ENCODE measurements at regions not wholly inside any gene's neighbourhood (a gene's known extent, or its start where the extent isn't known, plus 50 kb on each side); places are given as distances from the start of the nearest gene placed in this dataset.

DNA sequence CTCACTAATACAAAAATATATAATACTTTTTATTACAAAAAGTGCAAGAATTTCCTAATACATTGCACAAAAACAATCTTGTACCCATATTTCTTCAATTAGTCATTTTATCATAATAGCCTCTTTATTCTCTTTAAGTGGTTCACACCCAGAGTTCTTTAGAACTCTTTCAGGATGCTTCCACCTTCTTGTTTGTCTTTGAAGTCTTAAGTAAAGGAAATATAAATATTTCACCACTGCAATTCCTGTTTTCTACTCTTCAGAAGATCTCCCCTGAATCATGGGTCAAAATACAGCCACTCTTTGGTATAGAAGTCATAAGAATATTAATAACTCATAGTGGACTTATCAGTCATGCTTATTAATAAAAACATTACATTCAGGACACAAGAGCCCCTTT, 293.0 kb downstream of the ATPSCKMT start:
- H3K4me3 ChIP-seq (ENCODE audit: control extremely low read depth in 1 of 5, extremely low read depth in 1 of 5, insufficient read depth in 1 of 5, low read depth in 2 of 5, low read length in 4 of 5): no peak overlapping the region
- H3K27me3 ChIP-seq (replicated peaks in 1 of 4; ENCODE audit: control extremely low read depth in 1 of 4, control insufficient read depth in 3 of 4, insufficient read depth in 4 of 4, low read length in 3 of 4): no peaks in the 10 kb centered on the region
- DNase-seq (no peak), ATAC-seq (ENCODE audit: low read depth) (no peak)
- ChIA-PET CTCF (no interaction called here), POLR2A (no interaction called here)
- intact Hi-C loops (cut with micrococcal nuclease): no loop called here
- no peak overlapping the region for H3K27ac Mint-ChIP-seq
- no peaks in the 10 kb centered on the region for H4K20me1 ChIP-seq (ENCODE audit: control insufficient read depth, insufficient read depth, low read length, poor library complexity, severe bottlenecking)
- H3K9me3 Mint-ChIP-seq (ENCODE audit: insufficient read depth): peaks cover 3% of the 10 kb centered on the region
- no peaks in the 10 kb centered on the region for H3K4me1 Mint-ChIP-seq
- H3K4me1 ChIP-seq (ENCODE audit: control insufficient read depth in 2 of 2, insufficient read depth in 2 of 2, low read length in 2 of 2): no peaks in the 10 kb centered on the region
- no peak overlapping the region for H2AFZ ChIP-seq (ENCODE audit: insufficient read depth, low read depth, low read length, poor library complexity, severe bottlenecking)
- no peak overlapping the region for H3K4me3 Mint-ChIP-seq
- no peaks in the 10 kb centered on the region for H3K9me3 ChIP-seq (ENCODE audit: control extremely low read depth in 1 of 3, control insufficient read depth in 2 of 3, insufficient read depth in 1 of 3, low read length in 2 of 3)
- no peaks in the 10 kb centered on the region for H3K79me2 ChIP-seq (ENCODE audit: control insufficient read depth, insufficient read depth, low read length)
- no peak overlapping the region for H3K4me2 ChIP-seq (replicated peaks; ENCODE audit: low read depth, low read length, poor library complexity, severe bottlenecking)
- no peaks in the 10 kb centered on the region for H3K36me3 ChIP-seq (replicated peaks in 1 of 2; ENCODE audit: control extremely low read depth in 1 of 2, control insufficient read depth in 1 of 2, extremely low read depth in 1 of 2, insufficient read depth in 2 of 2, low read length in 1 of 2)
- TF ChIP-seq, protein P1, sequence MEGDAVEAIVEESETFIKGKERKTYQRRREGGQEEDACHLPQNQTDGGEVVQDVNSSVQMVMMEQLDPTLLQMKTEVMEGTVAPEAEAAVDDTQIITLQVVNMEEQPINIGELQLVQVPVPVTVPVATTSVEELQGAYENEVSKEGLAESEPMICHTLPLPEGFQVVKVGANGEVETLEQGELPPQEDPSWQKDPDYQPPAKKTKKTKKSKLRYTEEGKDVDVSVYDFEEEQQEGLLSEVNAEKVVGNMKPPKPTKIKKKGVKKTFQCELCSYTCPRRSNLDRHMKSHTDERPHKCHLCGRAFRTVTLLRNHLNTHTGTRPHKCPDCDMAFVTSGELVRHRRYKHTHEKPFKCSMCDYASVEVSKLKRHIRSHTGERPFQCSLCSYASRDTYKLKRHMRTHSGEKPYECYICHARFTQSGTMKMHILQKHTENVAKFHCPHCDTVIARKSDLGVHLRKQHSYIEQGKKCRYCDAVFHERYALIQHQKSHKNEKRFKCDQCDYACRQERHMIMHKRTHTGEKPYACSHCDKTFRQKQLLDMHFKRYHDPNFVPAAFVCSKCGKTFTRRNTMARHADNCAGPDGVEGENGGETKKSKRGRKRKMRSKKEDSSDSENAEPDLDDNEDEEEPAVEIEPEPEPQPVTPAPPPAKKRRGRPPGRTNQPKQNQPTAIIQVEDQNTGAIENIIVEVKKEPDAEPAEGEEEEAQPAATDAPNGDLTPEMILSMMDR (IDR thresholded peaks at IDR 0.05): no peak
- TF ChIP-seq EZH2 (IDR thresholded peaks at IDR 0.05; ENCODE audit: borderline replicate concordance, insufficient read depth, low read depth, low read length, poor library complexity, severe bottlenecking): no peak
- H3K27me3 Mint-ChIP-seq: no peaks in the 10 kb centered on the region
- H3K9ac ChIP-seq (ENCODE audit: low read length): no peak overlapping the region
- H3K27ac ChIP-seq (ENCODE audit: low read length in 2 of 2): no peak overlapping the region

DNA sequence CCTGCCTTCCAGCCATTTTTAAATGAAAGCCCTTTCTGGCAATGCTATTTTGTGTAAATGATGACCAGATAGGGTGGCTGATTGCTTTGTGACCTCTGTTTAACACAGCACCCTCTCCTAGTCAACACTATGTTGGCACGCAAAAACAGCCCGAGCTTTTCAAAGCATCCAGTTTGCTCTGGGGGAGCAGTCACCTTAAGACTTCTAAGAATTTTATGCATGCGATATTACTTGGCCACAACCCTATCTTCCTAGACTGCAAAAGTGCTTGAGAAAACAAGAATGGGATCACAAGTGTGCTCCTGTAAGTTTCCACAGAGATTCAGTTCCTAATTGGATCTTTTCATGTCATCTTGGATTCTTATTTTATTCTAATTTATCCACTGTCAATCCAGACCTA, 294.1 kb downstream of the ATPSCKMT start:
- Mint-ChIP-seq H3K4me1 (no peaks in the 10 kb centered on the region), H3K4me3 (no peak overlapping the region), H3K27ac (no peak overlapping the region), H3K9me3 (ENCODE audit: insufficient read depth) (no peaks in the 10 kb centered on the region), H3K27me3 (no peaks in the 10 kb centered on the region)
- intact Hi-C loops (cut with micrococcal nuclease): no loop called here
- Histone ChIP-seq H3K4me1 (ENCODE audit: control insufficient read depth in 2 of 2, insufficient read depth in 2 of 2, low read length in 2 of 2) (no peaks in the 10 kb centered on the region), H3K27ac (ENCODE audit: low read length in 2 of 2) (no peak overlapping the region), H3K4me3 (ENCODE audit: control extremely low read depth in 1 of 5, extremely low read depth in 1 of 5, insufficient read depth in 1 of 5, low read depth in 2 of 5, low read length in 4 of 5) (no peak overlapping the region), H3K4me2 (replicated peaks; ENCODE audit: low read depth, low read length, poor library complexity, severe bottlenecking) (no peak overlapping the region), H3K79me2 (ENCODE audit: control insufficient read depth, insufficient read depth, low read length) (no peaks in the 10 kb centered on the region), H3K36me3 (replicated peaks in 1 of 2; ENCODE audit: control extremely low read depth in 1 of 2, control insufficient read depth in 1 of 2, extremely low read depth in 1 of 2, insufficient read depth in 2 of 2, low read length in 1 of 2) (no peaks in the 10 kb centered on the region), H3K27me3 (replicated peaks in 1 of 4; ENCODE audit: control extremely low read depth in 1 of 4, control insufficient read depth in 3 of 4, insufficient read depth in 4 of 4, low read length in 3 of 4) (no peaks in the 10 kb centered on the region), H4K20me1 (ENCODE audit: control insufficient read depth, insufficient read depth, low read length, poor library complexity, severe bottlenecking) (no peaks in the 10 kb centered on the region), H2AFZ (ENCODE audit: insufficient read depth, low read depth, low read length, poor library complexity, severe bottlenecking) (no peak overlapping the region), H3K9ac (ENCODE audit: low read length) (no peak overlapping the region), H3K9me3 (ENCODE audit: control extremely low read depth in 1 of 3, control insufficient read depth in 2 of 3, insufficient read depth in 1 of 3, low read length in 2 of 3) (no peaks in the 10 kb centered on the region)
- CTCF ChIA-PET: no interaction called here
- POLR2A ChIA-PET: no interaction called here
- DNase-seq (no peak), ATAC-seq (ENCODE audit: low read depth) (no peak)
- TF ChIP-seq, protein P1 (IDR thresholded peaks at IDR 0.05): no peak
- no peak for TF ChIP-seq EZH2 (IDR thresholded peaks at IDR 0.05; ENCODE audit: borderline replicate concordance, insufficient read depth, low read depth, low read length, poor library complexity, severe bottlenecking)
- 95% methylated on average over 3 of the region's 3 CpGs for WGBS (ENCODE audit: insufficient coverage)

All from B cell (primary cell).